ENCODE measurements at regions not wholly inside any gene's neighbourhood (a gene's known extent, or its start where the extent isn't known, plus 50 kb on each side); places are given as distances from the start of the nearest gene placed in this dataset.

- TF ChIP-seq, protein P1, sequence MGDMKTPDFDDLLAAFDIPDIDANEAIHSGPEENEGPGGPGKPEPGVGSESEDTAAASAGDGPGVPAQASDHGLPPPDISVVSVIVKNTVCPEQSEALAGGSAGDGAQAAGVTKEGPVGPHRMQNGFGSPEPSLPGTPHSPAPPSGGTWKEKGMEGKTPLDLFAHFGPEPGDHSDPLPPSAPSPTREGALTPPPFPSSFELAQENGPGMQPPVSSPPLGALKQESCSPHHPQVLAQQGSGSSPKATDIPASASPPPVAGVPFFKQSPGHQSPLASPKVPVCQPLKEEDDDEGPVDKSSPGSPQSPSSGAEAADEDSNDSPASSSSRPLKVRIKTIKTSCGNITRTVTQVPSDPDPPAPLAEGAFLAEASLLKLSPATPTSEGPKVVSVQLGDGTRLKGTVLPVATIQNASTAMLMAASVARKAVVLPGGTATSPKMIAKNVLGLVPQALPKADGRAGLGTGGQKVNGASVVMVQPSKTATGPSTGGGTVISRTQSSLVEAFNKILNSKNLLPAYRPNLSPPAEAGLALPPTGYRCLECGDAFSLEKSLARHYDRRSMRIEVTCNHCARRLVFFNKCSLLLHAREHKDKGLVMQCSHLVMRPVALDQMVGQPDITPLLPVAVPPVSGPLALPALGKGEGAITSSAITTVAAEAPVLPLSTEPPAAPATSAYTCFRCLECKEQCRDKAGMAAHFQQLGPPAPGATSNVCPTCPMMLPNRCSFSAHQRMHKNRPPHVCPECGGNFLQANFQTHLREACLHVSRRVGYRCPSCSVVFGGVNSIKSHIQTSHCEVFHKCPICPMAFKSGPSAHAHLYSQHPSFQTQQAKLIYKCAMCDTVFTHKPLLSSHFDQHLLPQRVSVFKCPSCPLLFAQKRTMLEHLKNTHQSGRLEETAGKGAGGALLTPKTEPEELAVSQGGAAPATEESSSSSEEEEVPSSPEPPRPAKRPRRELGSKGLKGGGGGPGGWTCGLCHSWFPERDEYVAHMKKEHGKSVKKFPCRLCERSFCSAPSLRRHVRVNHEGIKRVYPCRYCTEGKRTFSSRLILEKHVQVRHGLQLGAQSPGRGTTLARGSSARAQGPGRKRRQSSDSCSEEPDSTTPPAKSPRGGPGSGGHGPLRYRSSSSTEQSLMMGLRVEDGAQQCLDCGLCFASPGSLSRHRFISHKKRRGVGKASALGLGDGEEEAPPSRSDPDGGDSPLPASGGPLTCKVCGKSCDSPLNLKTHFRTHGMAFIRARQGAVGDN (IDR thresholded peaks at IDR 0.05): no peak
- TF ChIP-seq, protein P2, sequence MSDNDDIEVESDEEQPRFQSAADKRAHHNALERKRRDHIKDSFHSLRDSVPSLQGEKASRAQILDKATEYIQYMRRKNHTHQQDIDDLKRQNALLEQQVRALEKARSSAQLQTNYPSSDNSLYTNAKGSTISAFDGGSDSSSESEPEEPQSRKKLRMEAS (IDR thresholded peaks at IDR 0.05; ENCODE audit: low read depth, low read length): no peak
- TF ChIP-seq, protein P3, sequence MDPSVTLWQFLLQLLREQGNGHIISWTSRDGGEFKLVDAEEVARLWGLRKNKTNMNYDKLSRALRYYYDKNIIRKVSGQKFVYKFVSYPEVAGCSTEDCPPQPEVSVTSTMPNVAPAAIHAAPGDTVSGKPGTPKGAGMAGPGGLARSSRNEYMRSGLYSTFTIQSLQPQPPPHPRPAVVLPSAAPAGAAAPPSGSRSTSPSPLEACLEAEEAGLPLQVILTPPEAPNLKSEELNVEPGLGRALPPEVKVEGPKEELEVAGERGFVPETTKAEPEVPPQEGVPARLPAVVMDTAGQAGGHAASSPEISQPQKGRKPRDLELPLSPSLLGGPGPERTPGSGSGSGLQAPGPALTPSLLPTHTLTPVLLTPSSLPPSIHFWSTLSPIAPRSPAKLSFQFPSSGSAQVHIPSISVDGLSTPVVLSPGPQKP (IDR thresholded peaks at IDR 0.05; ENCODE audit: low read depth, low read length): no peak
- no peak for TF ChIP-seq BHLHE40 (IDR thresholded peaks at IDR 0.05; ENCODE audit: borderline replicate concordance in 1 of 2, low read depth in 2 of 2, low read length in 1 of 2)
- no peak for TF ChIP-seq SPI1 (IDR thresholded peaks at IDR 0.05; ENCODE audit: borderline replicate concordance, insufficient read depth, low read depth, low read length)
These were observed 217.8 kb upstream of the PIK3C3 start (continued) for GRCh38 chr18:41737218-41737617.

DNA sequence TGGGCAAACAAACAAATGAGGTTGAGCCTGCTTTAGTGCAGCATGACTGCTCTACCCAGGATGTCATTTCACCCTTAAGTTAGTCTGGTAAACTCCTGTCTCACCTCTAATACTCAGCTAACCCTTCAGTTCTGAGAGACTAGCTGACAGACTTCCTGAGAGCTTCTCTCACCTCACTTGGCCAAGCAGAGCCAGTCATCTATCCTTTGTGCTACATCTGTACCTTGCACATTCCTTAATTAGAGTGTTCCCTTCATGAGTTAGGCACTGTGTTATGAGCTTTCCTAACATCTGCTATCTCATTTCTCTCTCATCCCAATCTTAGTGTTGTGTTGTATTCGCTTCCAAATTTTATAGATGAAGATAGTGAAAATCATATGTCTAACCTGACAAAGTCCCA is 220.1 kb upstream of the PIK3C3 start:
- no peaks in the 10 kb centered on the region for H3K9me3 ChIP-seq (replicated peaks; ENCODE audit: control insufficient read depth, insufficient read depth, low read length)
- no peaks in the 10 kb centered on the region for H3K27me3 ChIP-seq (replicated peaks in 1 of 2; ENCODE audit: control insufficient read depth in 2 of 2, insufficient read depth in 2 of 2, low read length in 1 of 2)
- no peaks in the 10 kb centered on the region for H3K36me3 ChIP-seq (ENCODE audit: control insufficient read depth in 2 of 2, insufficient read depth in 2 of 2, low read length in 1 of 2)
- DNase-seq (ENCODE audit: low read depth, low spot score) (no peak), FAIRE-seq (no peak), ATAC-seq (no peak)
- intact Hi-C loops (cut with micrococcal nuclease; ENCODE audit: unreplicated experiment): no loop called here
- WGBS (ENCODE audit: insufficient coverage, insufficient replicate concordance, low lambda C conversion rate, missing lambda C conversion rate): 0% methylated on average over 1 of the region's 1 CpG
- H3K4me3 ChIP-seq: no peak overlapping the region
- no peak overlapping the region for H2AFZ ChIP-seq (ENCODE audit: control insufficient read depth, low read depth, low read length)
- in situ Hi-C loops (cut with MboI): loop anchor here (25.0 kb wide), 1 partner anchor 798 kb away; no protein-coding TSS in a partner anchor
- no peak for TF ChIP-seq BMI1 (IDR thresholded peaks at IDR 0.05; ENCODE audit: borderline replicate concordance)
- no peak for TF ChIP-seq RFX5 (IDR thresholded peaks at IDR 0.05; ENCODE audit: low read depth, low read length)
- TF ChIP-seq CBX3 (IDR thresholded peaks at IDR 0.05; ENCODE audit: borderline replicate concordance, low read depth): no peak
- H3K4me1 ChIP-seq (ENCODE audit: control insufficient read depth, insufficient read depth, low read length): no peaks in the 10 kb centered on the region
- RAD21 ChIA-PET (ENCODE audit: unreplicated experiment): no interaction called here
- no peaks in the 10 kb centered on the region for H4K20me1 ChIP-seq (ENCODE audit: control insufficient read depth, insufficient read depth)
- SMC1A ChIA-PET (ENCODE audit: uncharacterized antibody, unreplicated experiment): no interaction called here
- no peak overlapping the region for H3K9ac ChIP-seq (ENCODE audit: control insufficient read depth, insufficient read depth, low read length)
- no peaks in the 10 kb centered on the region for H3K79me2 ChIP-seq (ENCODE audit: control insufficient read depth, insufficient read depth, low read length)
- POLR2A ChIA-PET: no interaction called here
- no TSS peak for BruUV-seq (replicated peaks)
- CTCF ChIA-PET: no interaction called here
- no peak overlapping the region for H3K27ac ChIP-seq (ENCODE audit: control insufficient read depth, insufficient read depth)
- H3K4me2 ChIP-seq (ENCODE audit: control insufficient read depth, insufficient read depth): no peak overlapping the region

Measured in GM12878 (cell line).